Cardiac muscle cell (in vitro differentiated cells and primary cell): ENCODE measurements at regions not wholly inside any gene's neighbourhood (a gene's known extent, or its start where the extent isn't known, plus 50 kb on each side); places are given as distances from the start of the nearest gene placed in this dataset.

ENCODE experiments used
- DNase-seq, 2 donors: peaks; one replicate each; pipeline versions ENCODE4 v3.0.0 to v3.0.0-alpha.2; 2010 to 2017; ENCODE audit warnings: low read depth in 1 of 2, low spot score in 1 of 2
- H3K27ac ChIP-seq: fragments of 200-600 bp; sonication (generic); 2 replicates; pipeline ENCODE4 v1.5.1; 2016
- H3K27me3 ChIP-seq: fragments of 200-600 bp; sonication (generic); 2 replicates; pipeline ENCODE4 v1.6.0; 2016; ENCODE audit warnings: control low read depth
- H3K36me3 ChIP-seq: fragments of 200-600 bp; sonication (generic); 2 replicates; pipeline ENCODE4 v1.5.1; 2016; ENCODE audit warnings: control low read depth
- H3K4me1 ChIP-seq: fragments of 200-600 bp; sonication (generic); 2 replicates; pipeline ENCODE4 v1.8.1; 2017; ENCODE audit warnings: low read depth, mild to moderate bottlenecking, mixed run types
- H3K4me3 ChIP-seq: fragments of 200-600 bp; sonication (generic); 2 replicates; pipeline ENCODE4 v1.5.1; 2016; ENCODE audit warnings: mild to moderate bottlenecking
- H3K9me3 ChIP-seq: fragments of 200-600 bp; sonication (generic); 2 replicates; pipeline ENCODE4 v1.5.1; 2017; ENCODE audit warnings: low read depth, mild to moderate bottlenecking, control low read depth
- CTCF ChIP-seq: IDR thresholded peaks from 2 replicates; pipeline ENCODE4 v1.5.1; 2012; ENCODE audit warnings: low read depth, mild to moderate bottlenecking, low read length

DNA sequence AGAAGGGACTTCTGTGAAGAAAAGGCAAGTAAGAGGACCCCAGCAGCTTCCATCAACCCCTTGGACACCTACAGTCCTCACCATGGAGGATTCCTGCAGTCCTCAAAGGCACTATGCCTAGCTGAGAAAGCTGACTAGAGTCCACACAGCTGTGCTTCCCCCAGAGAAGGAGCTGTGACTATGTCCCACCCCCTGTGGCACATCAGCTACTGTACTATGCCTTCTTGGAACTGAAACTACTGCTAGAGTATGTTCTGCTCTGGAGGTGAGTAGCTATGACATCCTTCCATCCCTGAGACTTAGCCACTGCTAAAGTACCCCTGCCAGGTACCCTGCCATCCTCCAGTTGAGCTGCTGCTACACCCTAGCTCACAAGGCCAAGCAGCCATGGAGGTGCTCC lies 690.2 kb upstream of the CHAC2 start:
- no peaks in the 10 kb centered on the region for H3K27me3 ChIP-seq
- TF ChIP-seq CTCF: no peak
- no peaks in the 10 kb centered on the region for H3K9me3 ChIP-seq
- H3K4me1 ChIP-seq: no peaks in the 10 kb centered on the region
- no peak overlapping the region for H3K27ac ChIP-seq
- H3K4me3 ChIP-seq: no peak overlapping the region
- no peak for DNase-seq
- H3K36me3 ChIP-seq: no peaks in the 10 kb centered on the region

- DNase-seq: no peak
- H3K27me3 ChIP-seq: no peaks in the 10 kb centered on the region
Measured at GRCh38 chr2:53075760-53076159, 691.8 kb upstream of the CHAC2 start.

GRCh38 chr2:53067533-53067932 lies 700.1 kb upstream of the CHAC2 start:
- H3K27ac ChIP-seq: peak overlapping the region; percentile 88
- TF ChIP-seq CTCF: no peak
- DNase-seq: peak in 1 of 2 donors; percentile 35
- H3K4me3 ChIP-seq: no peak overlapping the region
- no peaks in the 10 kb centered on the region for H3K27me3 ChIP-seq
- H3K36me3 ChIP-seq: no peaks in the 10 kb centered on the region
- peaks cover 17% of the 10 kb centered on the region for H3K4me1 ChIP-seq
- H3K9me3 ChIP-seq: no peaks in the 10 kb centered on the region

More at GRCh38 chr2:53075760-53076159, 691.8 kb upstream of the CHAC2 start:
- TF ChIP-seq CTCF: no peak
- no peak overlapping the region for H3K4me3 ChIP-seq
- H3K9me3 ChIP-seq: no peaks in the 10 kb centered on the region
- no peaks in the 10 kb centered on the region for H3K4me1 ChIP-seq
- no peak overlapping the region for H3K27ac ChIP-seq
- no peaks in the 10 kb centered on the region for H3K36me3 ChIP-seq

GRCh38 chr2:53067056-53067455 lies 700.5 kb upstream of the CHAC2 start:
- Histone ChIP-seq H3K36me3 (no peaks in the 10 kb centered on the region), H3K4me3 (no peak overlapping the region), H3K27ac (peak overlapping the region; percentile 88), H3K9me3 (no peaks in the 10 kb centered on the region), H3K27me3 (no peaks in the 10 kb centered on the region), H3K4me1 (peaks cover 17% of the 10 kb centered on the region)
- DNase-seq: peak in 1 of 2 donors; percentile 4
- no peak for TF ChIP-seq CTCF

DNA sequence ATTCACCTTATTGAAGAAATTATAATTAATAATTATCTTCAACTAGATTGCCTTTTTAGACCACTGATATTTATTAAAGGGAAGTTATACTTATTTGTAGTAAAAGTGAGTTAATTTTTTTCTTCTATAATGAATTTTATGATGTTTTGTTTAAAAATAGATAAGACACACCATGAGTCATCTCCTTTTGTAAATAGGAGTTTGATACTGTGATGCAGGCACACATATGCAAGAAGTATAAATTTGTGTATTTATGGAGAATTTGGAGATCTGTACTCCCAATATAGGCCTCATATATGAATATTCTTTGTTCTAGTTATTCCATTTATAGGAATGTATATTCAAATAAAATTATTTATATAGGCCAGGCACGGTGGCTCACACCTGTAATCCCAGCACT lies 703.5 kb upstream of the CHAC2 start:
- no peak for DNase-seq
- peaks cover 17% of the 10 kb centered on the region for H3K4me1 ChIP-seq
- TF ChIP-seq CTCF: no peak
- H3K4me3 ChIP-seq: no peak overlapping the region
- no peaks in the 10 kb centered on the region for H3K9me3 ChIP-seq
- H3K36me3 ChIP-seq: no peaks in the 10 kb centered on the region
- no peak overlapping the region for H3K27ac ChIP-seq
- H3K27me3 ChIP-seq: no peaks in the 10 kb centered on the region

DNA sequence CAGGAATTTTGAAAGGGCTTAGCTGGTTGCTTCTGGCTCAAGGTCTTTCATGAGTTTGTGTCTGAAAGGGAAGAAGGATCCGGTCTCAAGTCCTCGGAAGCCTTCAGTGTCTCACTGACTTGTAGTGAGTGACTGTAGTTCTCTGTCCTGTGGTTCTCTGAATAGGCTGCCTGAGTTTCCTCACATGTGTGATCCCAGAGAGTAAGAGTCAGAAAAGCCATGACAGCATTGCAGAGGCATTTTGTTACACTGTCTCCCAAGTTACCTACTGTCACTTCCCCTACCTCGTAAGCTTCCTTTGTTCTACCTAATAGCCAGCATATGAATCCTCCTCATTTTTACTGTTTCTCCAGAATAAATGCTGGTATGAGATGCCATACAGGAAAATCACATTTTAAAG lies 709.1 kb upstream of the CHAC2 start:
- Histone ChIP-seq H3K4me3 (no peak overlapping the region), H3K27ac (peak overlapping the region; percentile 49), H3K4me1 (no peaks in the 10 kb centered on the region), H3K9me3 (no peaks in the 10 kb centered on the region), H3K27me3 (no peaks in the 10 kb centered on the region), H3K36me3 (no peaks in the 10 kb centered on the region)
- TF ChIP-seq CTCF: no peak
- peak in 1 of 2 donors; percentile 25 for DNase-seq
